Trophoblast cell (in vitro differentiated cells and primary cell): ENCODE measurements at regions not wholly inside any gene's neighbourhood (a gene's known extent, or its start where the extent isn't known, plus 50 kb on each side); places are given as distances from the start of the nearest gene placed in this dataset.

Experiments
- DNase-seq, 2 donors: peaks; one replicate each; pipeline ENCODE4 v3.0.0-alpha.2; 2016
- H2AFZ ChIP-seq: 2 replicates; pipeline ENCODE4 v1.6.1; 2013; ENCODE audit warnings: low read length, moderate library complexity, mild to moderate bottlenecking; ENCODE audit not compliant: insufficient read depth, poor library complexity
- H2AK5ac ChIP-seq: 2 replicates; pipeline ENCODE4 v1.6.1; 2013; ENCODE audit warnings: mild to moderate bottlenecking, low read length
- H2BK120ac ChIP-seq: 2 replicates; pipeline ENCODE4 v1.6.1; 2013; ENCODE audit warnings: low read length, mild to moderate bottlenecking, moderate library complexity; ENCODE audit not compliant: insufficient read depth, poor library complexity
- H2BK12ac ChIP-seq: 2 replicates; pipeline ENCODE4 v1.6.1; 2013; ENCODE audit warnings: mild to moderate bottlenecking, low read length, moderate library complexity
- H2BK5ac ChIP-seq: 2 replicates; pipeline ENCODE4 v1.6.1; 2013; ENCODE audit warnings: low read length, low read depth, moderate library complexity, mild to moderate bottlenecking; ENCODE audit not compliant: poor library complexity
- H3K14ac ChIP-seq: 2 replicates; pipeline ENCODE4 v1.6.1; 2013; ENCODE audit warnings: mild to moderate bottlenecking, low read length
- H3K18ac ChIP-seq: 2 replicates; pipeline ENCODE4 v1.6.1; 2013; ENCODE audit warnings: mild to moderate bottlenecking, low read length
- H3K23ac ChIP-seq: 2 replicates; pipeline ENCODE4 v1.6.1; 2013; ENCODE audit warnings: low read length
- H3K27ac ChIP-seq: 2 replicates; pipeline ENCODE4 v1.5.1; 2013; ENCODE audit warnings: low read depth, mild to moderate bottlenecking, inconsistent platforms, low read length, moderate library complexity
- H3K27me3 ChIP-seq: 2 replicates; pipeline ENCODE4 v1.6.1; 2013; ENCODE audit warnings: inconsistent platforms, mild to moderate bottlenecking, low read length, moderate library complexity; ENCODE audit not compliant: insufficient read depth
- H3K36me3 ChIP-seq, 2 experiments: 1 replicate in 1 of 2; 2 replicates in 1 of 2; pipeline ENCODE4 v1.6.1; 2013; ENCODE audit warnings: low read length in 2 of 2, mild to moderate bottlenecking in 2 of 2, moderate library complexity in 1 of 2; ENCODE audit not compliant: insufficient read depth in 2 of 2, control insufficient read depth in 1 of 2
- H3K4ac ChIP-seq: 2 replicates; pipeline ENCODE4 v1.6.1; 2013; ENCODE audit warnings: low read depth, mild to moderate bottlenecking, low read length, moderate library complexity
- H3K4me1 ChIP-seq, 2 experiments: 1 replicate in 1 of 2; 2 replicates in 1 of 2; pipeline ENCODE4 v1.6.1; 2013; ENCODE audit warnings: low read length in 2 of 2, mild to moderate bottlenecking in 2 of 2, moderate library complexity in 1 of 2; ENCODE audit not compliant: insufficient read depth in 2 of 2, control insufficient read depth in 1 of 2
- H3K4me2 ChIP-seq: 2 replicates; pipeline ENCODE4 v1.6.1; 2013; ENCODE audit warnings: inconsistent platforms, mild to moderate bottlenecking, low read length, moderate library complexity
- H3K4me3 ChIP-seq: 2 replicates; pipeline ENCODE4 v1.5.1; 2013; ENCODE audit warnings: mild to moderate bottlenecking, low read depth, low read length, inconsistent platforms
- H3K79me1 ChIP-seq: one replicate; pipeline ENCODE4 v1.6.1; 2013; ENCODE audit warnings: low read length
- H3K79me2 ChIP-seq: 2 replicates; pipeline ENCODE4 v1.6.1; 2013; ENCODE audit warnings: low read length, mild to moderate bottlenecking; ENCODE audit not compliant: control insufficient read depth, insufficient read depth, poor library complexity
- H3K9ac ChIP-seq: 2 replicates; pipeline ENCODE4 v1.6.1; 2013; ENCODE audit warnings: mild to moderate bottlenecking, low read length
- H3K9me3 ChIP-seq: 2 replicates; pipeline ENCODE4 v1.6.1; 2013; ENCODE audit warnings: low read depth, mild to moderate bottlenecking, control low read depth, inconsistent platforms, low read length; ENCODE audit not compliant: insufficient read depth
- H4K12ac ChIP-seq: 2 replicates; pipeline ENCODE4 v1.6.1; 2013; ENCODE audit warnings: low read depth, mild to moderate bottlenecking, low read length, moderate library complexity
- H4K8ac ChIP-seq: 2 replicates; pipeline ENCODE4 v1.6.1; 2013; ENCODE audit warnings: low read depth, mild to moderate bottlenecking, low read length, moderate library complexity
- H4K91ac ChIP-seq: one replicate; pipeline ENCODE4 v1.6.1; 2013; ENCODE audit warnings: low read depth, mild to moderate bottlenecking, low read length, moderate library complexity
- WGBS: extraction: QIAGEN DNeasy Blood & Tissue Kit; methylation state at CpG from one replicate; pipeline ENCODE4 v1.1.7; 2013; ENCODE audit warnings: missing lambda C conversion rate; ENCODE audit not compliant: insufficient read length, insufficient coverage; ENCODE audit errors: extremely low coverage; 5-methylcytosine and 5-hydroxymethylcytosine counted together

DNA sequence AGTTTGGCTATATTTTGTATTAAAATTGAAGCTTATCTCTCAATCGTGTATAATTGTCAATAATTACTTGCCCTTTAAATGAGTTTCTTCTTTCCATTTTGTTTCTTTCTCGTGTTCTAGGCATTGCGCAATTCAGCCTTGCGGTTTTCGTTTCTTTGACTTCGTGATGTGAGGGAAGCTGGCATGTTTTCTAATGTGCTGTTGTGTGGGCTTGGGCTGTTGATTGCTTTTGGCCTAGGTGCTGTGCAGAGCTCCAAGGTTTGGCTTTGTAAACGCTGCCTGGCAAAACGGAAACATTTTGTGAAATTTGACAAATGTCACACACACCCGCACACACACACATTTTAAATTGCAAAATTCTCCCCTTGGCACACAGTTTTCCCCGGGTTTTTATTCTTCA is 242.6 kb upstream of the TCF4 start:
- Histone ChIP-seq H3K14ac (no peak overlapping the region), H3K4ac (no peak overlapping the region), H3K18ac (no peak overlapping the region), H3K9ac (no peak overlapping the region), H3K79me1 (peaks cover 11% of the 10 kb centered on the region), H3K23ac (no peak overlapping the region), H3K27me3 (no peaks in the 10 kb centered on the region), H3K4me2 (no peak overlapping the region), H3K9me3 (no peaks in the 10 kb centered on the region), H4K8ac (no peak overlapping the region), H2BK12ac (no peak overlapping the region), H3K4me3 (no peak overlapping the region), H3K36me3 (no peaks in the 10 kb centered on the region), H3K4me1 (peaks cover 2 to 10% of the 10 kb centered on the region in 2 experiments), H4K91ac (peak overlapping the region; percentile 37), H2AFZ (no peak overlapping the region), H2AK5ac (peak overlapping the region; percentile 37), H2BK5ac (peak overlapping the region; percentile 31), H3K79me2 (no peaks in the 10 kb centered on the region), H4K12ac (no peak overlapping the region), H2BK120ac (no peak overlapping the region), H3K27ac (no peak overlapping the region)
- WGBS: no CpG with 5 or more reads among the region's 10 CpGs
- peak in 1 of 2 donors; percentile 10 for DNase-seq

DNA sequence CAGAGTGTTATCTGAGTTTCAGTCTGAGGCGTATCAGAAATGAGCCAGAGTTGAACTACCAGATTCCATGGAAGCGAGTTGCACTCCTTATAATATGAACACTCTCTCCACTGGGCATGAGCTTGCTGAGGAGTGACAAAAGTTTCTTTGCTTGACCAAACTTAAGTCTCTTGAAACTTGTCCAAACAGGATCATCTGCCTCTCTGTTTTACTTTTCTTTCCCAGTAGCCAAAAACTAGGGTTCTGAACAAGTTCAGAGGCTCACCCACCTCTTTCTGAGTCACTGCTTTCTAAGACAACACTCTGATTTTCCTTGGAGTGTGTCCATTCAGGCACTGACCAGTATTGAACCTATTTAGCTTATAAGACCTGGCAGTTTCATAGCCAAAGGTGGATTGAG is 233.2 kb upstream of the TCF4 start:
- Histone ChIP-seq H3K18ac (no peak overlapping the region), H4K12ac (no peak overlapping the region), H2BK5ac (no peak overlapping the region), H3K4me2 (no peak overlapping the region), H3K4ac (no peak overlapping the region), H4K91ac (no peak overlapping the region), H2BK120ac (no peak overlapping the region), H2AFZ (no peak overlapping the region), H3K36me3 (no peaks in the 10 kb centered on the region), H3K14ac (no peak overlapping the region), H3K27me3 (no peaks in the 10 kb centered on the region), H3K79me1 (no peaks in the 10 kb centered on the region), H3K27ac (no peak overlapping the region), H2AK5ac (no peak overlapping the region), H2BK12ac (no peak overlapping the region), H3K9me3 (no peaks in the 10 kb centered on the region), H4K8ac (no peak overlapping the region), H3K23ac (no peak overlapping the region), H3K4me3 (no peak overlapping the region), H3K9ac (no peak overlapping the region), H3K4me1 (peaks cover 0 to 6% of the 10 kb centered on the region in 2 experiments), H3K79me2 (no peaks in the 10 kb centered on the region)
- WGBS: no CpG with 5 or more reads among the region's 2 CpGs
- peak; percentile 5 to 29 for DNase-seq

DNA sequence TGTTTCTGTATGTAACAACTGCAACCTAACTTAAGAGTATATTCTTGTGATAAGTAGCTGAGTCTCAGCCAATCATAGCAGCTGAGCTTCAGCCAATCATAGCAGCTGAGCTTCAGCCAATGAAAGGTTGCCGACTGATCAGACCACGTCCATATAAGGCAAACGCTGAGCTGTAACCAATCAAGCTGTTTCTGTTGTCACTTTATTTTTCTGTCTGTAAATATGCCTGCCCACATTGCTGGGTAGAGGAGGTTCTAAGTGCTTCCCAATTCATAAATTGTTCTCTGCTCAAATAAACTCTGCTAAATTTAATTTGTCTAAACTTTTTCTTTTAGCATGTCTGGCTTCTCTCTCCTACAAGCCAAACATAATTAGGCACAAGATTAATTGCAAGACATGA is 231.5 kb upstream of the TCF4 start:
- H3K4ac ChIP-seq: no peak overlapping the region
- H3K27ac ChIP-seq: no peak overlapping the region
- H2BK12ac ChIP-seq: no peak overlapping the region
- no peak overlapping the region for H2BK5ac ChIP-seq
- H2AFZ ChIP-seq: no peak overlapping the region
- H3K27me3 ChIP-seq: no peaks in the 10 kb centered on the region
- H2BK120ac ChIP-seq: no peak overlapping the region
- H3K36me3 ChIP-seq: no peaks in the 10 kb centered on the region
- no peak overlapping the region for H3K18ac ChIP-seq
- peaks cover 0 to 6% of the 10 kb centered on the region in 2 experiments for H3K4me1 ChIP-seq
- H3K4me2 ChIP-seq: no peak overlapping the region
- no peak overlapping the region for H4K12ac ChIP-seq
- no peaks in the 10 kb centered on the region for H3K9me3 ChIP-seq
- no peak overlapping the region for H3K23ac ChIP-seq
- no peak overlapping the region for H3K14ac ChIP-seq
- WGBS: no CpG with 5 or more reads among the region's 3 CpGs
- H3K79me1 ChIP-seq: no peaks in the 10 kb centered on the region
- no peak overlapping the region for H4K91ac ChIP-seq
- H3K9ac ChIP-seq: no peak overlapping the region
- H4K8ac ChIP-seq: no peak overlapping the region
- H3K79me2 ChIP-seq: no peaks in the 10 kb centered on the region
- H3K4me3 ChIP-seq: no peak overlapping the region
- no peak for DNase-seq
- H2AK5ac ChIP-seq: no peak overlapping the region

DNA sequence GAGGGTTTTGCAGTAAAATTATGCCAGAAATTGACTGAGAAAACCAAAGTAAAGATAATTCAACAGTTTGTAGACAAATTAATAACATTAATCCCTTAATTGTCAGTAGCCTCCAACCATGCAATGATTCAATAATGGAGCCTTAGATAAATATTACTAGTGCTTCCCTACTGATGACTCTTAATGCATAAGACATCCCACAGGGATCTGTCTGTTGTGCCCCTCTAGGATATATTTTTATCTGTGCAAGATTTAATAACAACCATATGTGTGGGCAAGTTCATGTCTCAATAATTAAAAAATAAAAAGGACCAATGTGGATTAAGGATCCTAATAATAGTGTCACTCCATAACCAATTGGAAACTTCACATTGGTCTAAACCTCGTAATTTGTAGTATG is 230.3 kb upstream of the TCF4 start:
- WGBS: no CpG with 5 or more reads among the region's 1 CpG
- no peak overlapping the region for H3K4me2 ChIP-seq

More for the DNA sequence above, 230.3 kb upstream of the TCF4 start:
- Histone ChIP-seq H3K79me2 (no peaks in the 10 kb centered on the region), H4K8ac (no peak overlapping the region), H2BK12ac (no peak overlapping the region), H3K14ac (no peak overlapping the region), H3K4ac (no peak overlapping the region), H3K4me1 (peaks cover 0 to 6% of the 10 kb centered on the region in 2 experiments), H3K27ac (no peak overlapping the region), H2BK120ac (no peak overlapping the region), H4K12ac (no peak overlapping the region), H3K27me3 (no peaks in the 10 kb centered on the region), H4K91ac (no peak overlapping the region), H3K36me3 (no peaks in the 10 kb centered on the region), H2AK5ac (no peak overlapping the region), H3K23ac (no peak overlapping the region), H2AFZ (no peak overlapping the region), H3K79me1 (no peaks in the 10 kb centered on the region), H3K18ac (no peak overlapping the region), H3K4me3 (no peak overlapping the region), H3K9ac (no peak overlapping the region), H2BK5ac (no peak overlapping the region), H3K9me3 (no peaks in the 10 kb centered on the region)
- DNase-seq: no peak
